ENCODE measurements at regions not wholly inside any gene's neighbourhood (a gene's known extent, or its start where the extent isn't known, plus 50 kb on each side); places are given as distances from the start of the nearest gene placed in this dataset.

GRCh38 chr6:47133230-47134000, 91.3 kb upstream of the ADGRF1 start:
- TF ChIP-seq CTCF (IDR thresholded peaks at IDR 0.05; ENCODE audit: insufficient read depth, low read depth, low read length) (no peak), EZH2 (IDR thresholded peaks at IDR 0.05; ENCODE audit: insufficient read depth, low read length) (no peak)

Data from astrocyte (in vitro differentiated cells and primary cell).